HepG2 (cell line): ENCODE measurements at regions not wholly inside any gene's neighbourhood (a gene's known extent, or its start where the extent isn't known, plus 50 kb on each side); places are given as distances from the start of the nearest gene placed in this dataset.

ENCODE experiments used
- ATAC-seq: fragments of 200-7000 bp; cut with Tn5 transposase; 3 replicates; pipeline ENCODE4 v1.9.1; 2020; ENCODE audit warnings: mild to moderate bottlenecking, moderate library complexity
- BruUV-seq: library from RNA; stranded (reverse); fragments of 400-500 nt; replicated peaks from 2 replicates; lab custom pipeline; 2021; lab: Mats Ljungman, UMichigan
- CTCF ChIA-PET: fragments of 300-600 bp; formaldehyde crosslinking; extraction: SDS; loops from one replicate; lab custom pipeline; 2021; ENCODE audit warnings: low total read pairs, inconsistent platforms, low intra/inter-chr PET ratio; lab: Yijun Ruan, JAX
- POLR2A ChIA-PET: fragments of 350-600 bp; sonication (Branson Sonifier 250); formaldehyde crosslinking; loops from one replicate; lab custom pipeline; 2020; ENCODE audit warnings: antibody characterized with exemption, inconsistent platforms; lab: Yijun Ruan, JAX
- DNase-seq: peaks from one replicate; pipeline ENCODE4 v3.0.0-alpha.2; 2015; ENCODE audit warnings: low spot score
- FAIRE-seq: peaks from 3 replicates; lab custom pipeline; 2011; peaks lifted over from hg19 to GRCh38; lab: Jason Lieb, UNC
- H2AFZ ChIP-seq: one replicate; pipeline ENCODE4 v1.6.1; 2011; ENCODE audit warnings: low read length, inconsistent platforms
- H3K27ac ChIP-seq: fragments of 300-600 bp; 3 replicates; pipeline ENCODE4 v1.8.0; 2011; ENCODE audit warnings: mixed run types, mild to moderate bottlenecking, mixed read lengths, low read length, inconsistent platforms; ENCODE audit not compliant: insufficient read depth; ENCODE audit errors: extremely low read length
- H3K27me3 ChIP-seq, 2 experiments: fragments of 200-600 bp in 1 of 2; 2 replicates in 1 of 2; 3 replicates in 1 of 2; pipeline versions ENCODE4 v1.6.0 to v1.8.0; 2011; ENCODE audit warnings: low read length in 2 of 2, mild to moderate bottlenecking in 2 of 2, moderate library complexity in 2 of 2, inconsistent platforms in 1 of 2; ENCODE audit not compliant: insufficient read depth in 2 of 2, control insufficient read depth in 1 of 2
- H3K36me3 ChIP-seq, 2 experiments: fragments of 200-600 bp in 1 of 2; replicated peaks in 1 of 2; 2 replicates in 1 of 2; 3 replicates in 1 of 2; pipeline versions ENCODE4 v1.5.1 to v1.8.0; 2011; ENCODE audit warnings: low read length in 2 of 2, inconsistent platforms in 1 of 2; ENCODE audit not compliant: insufficient read depth in 2 of 2, control insufficient read depth in 1 of 2
- H3K4me1 ChIP-seq: 2 replicates; pipeline ENCODE4 v1.5.1; 2012; ENCODE audit warnings: low read length, inconsistent platforms; ENCODE audit not compliant: insufficient read depth
- H3K4me2 ChIP-seq: 2 replicates; pipeline ENCODE4 v1.6.0; 2011; ENCODE audit warnings: low read depth, low read length, inconsistent platforms
- H3K4me3 ChIP-seq, 3 experiments: fragments of 200-600 bp in 1 of 3; sonication (generic), shearing (Covaris generic) in 1 of 3; replicated peaks in 1 of 3; 2 replicates each; pipeline ENCODE4 v1.5.1; 2011 to 2016; ENCODE audit warnings: low read length in 3 of 3, inconsistent platforms in 2 of 3, low read depth in 2 of 3, mild to moderate bottlenecking in 2 of 3, control low read depth in 1 of 3, mixed read lengths in 1 of 3; ENCODE audit not compliant: insufficient read depth in 1 of 3
- H3K79me2 ChIP-seq: one replicate; pipeline ENCODE4 v1.6.1; 2011; ENCODE audit warnings: low read length, inconsistent platforms; ENCODE audit not compliant: insufficient read depth
- H3K9ac ChIP-seq: 2 replicates; pipeline ENCODE4 v1.6.0; 2011; ENCODE audit warnings: mild to moderate bottlenecking, low read depth, low read length, inconsistent platforms; ENCODE audit not compliant: insufficient read depth
- H3K9me3 ChIP-seq: 2 replicates; pipeline ENCODE4 v1.5.1; 2012; ENCODE audit warnings: mild to moderate bottlenecking, low read length
- H4K20me1 ChIP-seq: 2 replicates; pipeline ENCODE4 v1.6.0; 2011; ENCODE audit warnings: inconsistent platforms, mild to moderate bottlenecking, low read length, moderate library complexity; ENCODE audit not compliant: insufficient read depth
- CCDC6 ChIP-seq: sonication (generic); formaldehyde crosslinking; IDR thresholded peaks from 2 replicates; pipeline ENCODE4 v1.8.1; 2022; ENCODE audit warnings: mild to moderate bottlenecking, missing genetic modification reagents, moderate library complexity
- CEBPB ChIP-seq: IDR thresholded peaks from 2 replicates; pipeline ENCODE4 v1.6.1; 2011; ENCODE audit warnings: low read depth, low read length, improper control_type of control experiment, borderline replicate concordance
- CEBPG ChIP-seq: IDR thresholded peaks from 2 replicates; pipeline ENCODE4 v1.6.1; 2016
- CHD4 ChIP-seq: fragments of 200-600 bp; sonication (generic); IDR thresholded peaks from 2 replicates; pipeline ENCODE4 v1.7.0; 2017; ENCODE audit warnings: mild to moderate bottlenecking, low read length, borderline replicate concordance
- NFYB ChIP-seq: sonication (generic); formaldehyde crosslinking; IDR thresholded peaks from 2 replicates; pipeline ENCODE4 v1.4.0; 2020; ENCODE audit warnings: missing genetic modification reagents
- SOX13 ChIP-seq, 3 experiments: fragments of 450-650 bp in 1 of 3; sonication (generic) in 1 of 3; formaldehyde crosslinking in 1 of 3; IDR thresholded peaks in 2 of 3; conservative IDR thresholded peaks in 1 of 3; 2 replicates each; pipeline versions ENCODE4 v1.5.0 to v1.6.1; 2016 to 2020; ENCODE audit warnings: antibody characterized with exemption in 1 of 3, mild to moderate bottlenecking in 1 of 3, missing compliant biosample characterization in 1 of 3, missing genetic modification reagents in 1 of 3, moderate library complexity in 1 of 3
- SOX5 ChIP-seq: IDR thresholded peaks from 2 replicates; pipeline ENCODE4 v1.6.1; 2016; ENCODE audit warnings: borderline replicate concordance
- TEAD3 ChIP-seq: optimal IDR thresholded peaks from 2 replicates; pipeline ENCODE3; 2016; ENCODE audit warnings: borderline replicate concordance
- ZFP90 ChIP-seq: sonication (generic); formaldehyde crosslinking; IDR thresholded peaks from 2 replicates; pipeline ENCODE4 v1.8.0; 2022; ENCODE audit warnings: missing genetic modification reagents, mild to moderate bottlenecking, inconsistent platforms, borderline replicate concordance
- ZNF329 ChIP-seq: sonication (generic); formaldehyde crosslinking; IDR thresholded peaks from 2 replicates; pipeline ENCODE4 v1.9.0; 2021; ENCODE audit warnings: low read depth, mild to moderate bottlenecking, missing genetic modification reagents
- ZNF589 ChIP-seq: sonication (generic); formaldehyde crosslinking; conservative IDR thresholded peaks from 2 replicates; pipeline ENCODE4 v1.8.0; 2022; ENCODE audit warnings: mild to moderate bottlenecking, moderate library complexity, missing genetic modification reagents
- WGBS: methylation state at CpG from one replicate; pipeline ENCODE4 v1.1.6; 2017; ENCODE audit warnings: low lambda C conversion rate; 5-methylcytosine and 5-hydroxymethylcytosine counted together
- in situ Hi-C: cut with HindIII; loops from 2 replicates; pipeline ENCODE4 v1.10.0; 2017; ENCODE audit warnings: low pct_unique_long_range_greater_than_20kb; ENCODE audit not compliant: extremely low pct_ligation_motif_present
- intact Hi-C: fragments of 100-400 bp; cut with micrococcal nuclease; formaldehyde crosslinking; loops from one replicate; pipeline ENCODE4 v1.10.0; 2022; ENCODE audit not compliant: unreplicated experiment
- TF ChIP-seq, protein P1 (sequence below): sonication (generic); formaldehyde crosslinking; IDR thresholded peaks from 2 replicates; pipeline ENCODE4 v1.9.0; 2021; ENCODE audit warnings: missing genetic modification reagents, borderline replicate concordance
- TF ChIP-seq, protein P2 (sequence below): sonication (generic); formaldehyde crosslinking; IDR thresholded peaks from 2 replicates; pipeline ENCODE4 v1.5.0; 2020; ENCODE audit warnings: mild to moderate bottlenecking, missing genetic modification reagents, borderline replicate concordance

DNA sequence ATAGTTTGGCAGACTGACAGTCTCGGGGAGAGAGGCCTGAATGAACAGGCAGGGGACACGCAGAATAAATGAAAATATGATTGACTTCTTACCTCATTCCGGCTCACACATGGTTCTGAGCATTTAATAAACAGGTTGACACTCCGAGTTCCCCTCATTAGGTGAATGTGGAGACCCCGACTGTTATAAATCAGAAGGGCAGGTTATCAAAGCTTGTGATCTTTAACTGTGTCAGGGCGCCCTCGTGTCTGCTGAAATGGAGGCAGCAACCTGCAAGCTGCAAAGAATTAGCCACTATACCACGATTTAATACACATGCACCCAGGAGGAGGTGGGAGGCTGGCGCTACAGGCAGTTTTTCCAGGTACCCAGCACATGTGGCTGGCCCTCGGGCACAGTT, 627.5 kb downstream of the MED13L start (continued):
- no peak for TF ChIP-seq ZFP90 (CRISPR knock-in tag)
- TF ChIP-seq, protein P1, sequence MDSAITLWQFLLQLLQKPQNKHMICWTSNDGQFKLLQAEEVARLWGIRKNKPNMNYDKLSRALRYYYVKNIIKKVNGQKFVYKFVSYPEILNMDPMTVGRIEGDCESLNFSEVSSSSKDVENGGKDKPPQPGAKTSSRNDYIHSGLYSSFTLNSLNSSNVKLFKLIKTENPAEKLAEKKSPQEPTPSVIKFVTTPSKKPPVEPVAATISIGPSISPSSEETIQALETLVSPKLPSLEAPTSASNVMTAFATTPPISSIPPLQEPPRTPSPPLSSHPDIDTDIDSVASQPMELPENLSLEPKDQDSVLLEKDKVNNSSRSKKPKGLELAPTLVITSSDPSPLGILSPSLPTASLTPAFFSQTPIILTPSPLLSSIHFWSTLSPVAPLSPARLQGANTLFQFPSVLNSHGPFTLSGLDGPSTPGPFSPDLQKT = no peak
- TF ChIP-seq TEAD3 (CRISPR knock-in tag) = no peak
- TF ChIP-seq NFYB (CRISPR knock-in tag) = no peak
- no peak for TF ChIP-seq ZNF589 (CRISPR knock-in tag)

DNA sequence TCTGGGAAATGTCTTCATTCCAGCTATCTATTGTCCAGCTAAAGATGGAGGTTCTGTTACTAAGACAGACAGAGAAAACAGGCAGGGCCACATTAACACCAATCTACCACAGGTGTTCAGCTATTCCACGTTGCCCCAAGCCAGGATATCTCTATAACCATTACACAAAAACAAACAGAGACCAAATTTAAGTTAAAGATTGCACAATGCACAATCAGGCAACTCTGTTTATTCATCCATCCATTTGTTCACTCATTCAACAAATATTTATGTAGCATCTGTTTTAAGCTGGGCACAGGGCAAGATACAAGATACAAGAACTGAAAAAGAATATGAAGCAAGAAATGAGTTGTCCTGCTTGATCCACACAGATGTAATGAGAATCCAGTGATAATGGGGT, 629.0 kb downstream of the MED13L start:
- H3K27me3 ChIP-seq = peaks cover 2 to 5% of the 10 kb centered on the region in 2 experiments; a peak in 3 of 5 replicates
- TF ChIP-seq SOX5 (CRISPR knock-in tag) = peak; percentile 20; the same call in 1 of the 2 replicates
- no peak for TF ChIP-seq CCDC6 (CRISPR knock-in tag)
- TF ChIP-seq CEBPG (CRISPR knock-in tag) = peak; percentile 18; the same call in 1 of the 2 replicates
- no peak for TF ChIP-seq ZNF329
- TF ChIP-seq, protein P2, sequence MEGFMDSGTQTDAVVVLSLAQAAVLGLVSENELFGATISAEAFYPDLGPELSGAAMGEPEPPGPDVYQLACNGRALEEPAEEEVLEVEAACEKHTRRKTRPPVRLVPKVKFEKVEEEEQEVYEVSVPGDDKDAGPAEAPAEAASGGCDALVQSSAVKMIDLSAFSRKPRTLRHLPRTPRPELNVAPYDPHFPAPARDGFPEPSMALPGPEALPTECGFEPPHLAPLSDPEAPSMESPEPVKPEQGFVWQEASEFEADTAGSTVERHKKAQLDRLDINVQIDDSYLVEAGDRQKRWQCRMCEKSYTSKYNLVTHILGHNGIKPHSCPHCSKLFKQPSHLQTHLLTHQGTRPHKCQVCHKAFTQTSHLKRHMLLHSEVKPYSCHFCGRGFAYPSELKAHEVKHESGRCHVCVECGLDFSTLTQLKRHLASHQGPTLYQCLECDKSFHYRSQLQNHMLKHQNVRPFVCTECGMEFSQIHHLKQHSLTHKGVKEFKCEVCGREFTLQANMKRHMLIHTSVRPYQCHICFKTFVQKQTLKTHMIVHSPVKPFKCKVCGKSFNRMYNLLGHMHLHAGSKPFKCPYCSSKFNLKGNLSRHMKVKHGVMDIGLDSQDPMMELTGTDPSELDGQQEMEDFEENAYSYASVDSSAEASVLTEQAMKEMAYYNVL = 0 out of 2 replicates have a peak, but pooled peaks have one; percentile 35
- TF ChIP-seq CHD4 = no peak
- TF ChIP-seq CEBPB = peak; percentile 74
- TF ChIP-seq SOX13 (IDR thresholded peaks at IDR 0.05) = no peak
- TF ChIP-seq SOX13 (CRISPR knock-in tag; conservative IDR thresholded peaks at IDR 0.05 in 1 of 2, IDR thresholded peaks at IDR 0.05 in 1 of 2) = peak in 1 of 2 experiments; percentile 37; a peak in 1 of 4 replicates
- 0% methylated on average over 1 of the region's 1 CpG for WGBS
- POLR2A ChIA-PET = no interaction called here
- H3K9me3 ChIP-seq = no peaks in the 10 kb centered on the region
- BruUV-seq = no TSS peak
- FAIRE-seq = no peak
- intact Hi-C loops (no loop called here), in situ Hi-C loops (no loop called here)
- no peak overlapping the region for H3K4me2 ChIP-seq
- DNase-seq = peak; percentile 3
- CTCF ChIA-PET = no interaction called here
- H3K79me2 ChIP-seq = no peaks in the 10 kb centered on the region
- no peak overlapping the region for H3K4me3 ChIP-seq
- H3K27ac ChIP-seq = no peak overlapping the region
- peaks cover 24% of the 10 kb centered on the region for H3K4me1 ChIP-seq
- no peak overlapping the region for H3K9ac ChIP-seq
- no peaks in the 10 kb centered on the region for H4K20me1 ChIP-seq
- H2AFZ ChIP-seq = no peak overlapping the region
- ATAC-seq = no peak
- no peaks in the 10 kb centered on the region for H3K36me3 ChIP-seq
